ENCODE measurements at regions not wholly inside any gene's neighbourhood (a gene's known extent, or its start where the extent isn't known, plus 50 kb on each side); places are given as distances from the start of the nearest gene placed in this dataset.

DNA sequence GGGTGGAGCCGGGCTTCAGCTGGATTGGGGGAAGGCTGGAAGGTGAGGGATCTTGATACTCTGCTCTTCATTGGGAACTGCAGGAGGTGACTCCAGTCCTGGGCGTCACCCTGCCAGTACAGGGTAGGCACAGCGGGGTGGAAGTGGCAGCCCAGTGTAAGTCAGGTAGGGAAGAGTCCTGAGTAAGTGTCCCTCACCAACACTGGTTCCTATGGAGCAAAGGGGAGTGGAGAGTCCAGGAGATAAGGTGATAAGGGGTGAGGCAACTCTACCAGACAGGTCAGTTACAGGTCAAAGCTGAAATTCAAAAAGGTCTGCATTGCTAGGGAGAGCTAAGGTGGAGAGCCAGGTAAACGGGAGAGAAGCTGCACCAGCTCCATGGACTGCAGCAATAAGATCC, 145.6 kb upstream of the NFE2L3 start:
- Histone ChIP-seq H3K4me1 (ENCODE audit: control insufficient read depth in 1 of 2, insufficient read depth in 1 of 2, low read depth in 1 of 2, low read length in 1 of 2) (no peaks in the 10 kb centered on the region), H3K36me3 (no peaks in the 10 kb centered on the region), H3K27me3 (peaks cover 42% of the 10 kb centered on the region), H3K4me3 (ENCODE audit: low read depth in 1 of 2, low read length in 1 of 2) (no peak overlapping the region), H3K27ac (no peak overlapping the region), H3K9me3 (no peaks in the 10 kb centered on the region)
- TF ChIP-seq, protein P1, sequence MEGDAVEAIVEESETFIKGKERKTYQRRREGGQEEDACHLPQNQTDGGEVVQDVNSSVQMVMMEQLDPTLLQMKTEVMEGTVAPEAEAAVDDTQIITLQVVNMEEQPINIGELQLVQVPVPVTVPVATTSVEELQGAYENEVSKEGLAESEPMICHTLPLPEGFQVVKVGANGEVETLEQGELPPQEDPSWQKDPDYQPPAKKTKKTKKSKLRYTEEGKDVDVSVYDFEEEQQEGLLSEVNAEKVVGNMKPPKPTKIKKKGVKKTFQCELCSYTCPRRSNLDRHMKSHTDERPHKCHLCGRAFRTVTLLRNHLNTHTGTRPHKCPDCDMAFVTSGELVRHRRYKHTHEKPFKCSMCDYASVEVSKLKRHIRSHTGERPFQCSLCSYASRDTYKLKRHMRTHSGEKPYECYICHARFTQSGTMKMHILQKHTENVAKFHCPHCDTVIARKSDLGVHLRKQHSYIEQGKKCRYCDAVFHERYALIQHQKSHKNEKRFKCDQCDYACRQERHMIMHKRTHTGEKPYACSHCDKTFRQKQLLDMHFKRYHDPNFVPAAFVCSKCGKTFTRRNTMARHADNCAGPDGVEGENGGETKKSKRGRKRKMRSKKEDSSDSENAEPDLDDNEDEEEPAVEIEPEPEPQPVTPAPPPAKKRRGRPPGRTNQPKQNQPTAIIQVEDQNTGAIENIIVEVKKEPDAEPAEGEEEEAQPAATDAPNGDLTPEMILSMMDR (IDR thresholded peaks at IDR 0.05) = no peak

DNA sequence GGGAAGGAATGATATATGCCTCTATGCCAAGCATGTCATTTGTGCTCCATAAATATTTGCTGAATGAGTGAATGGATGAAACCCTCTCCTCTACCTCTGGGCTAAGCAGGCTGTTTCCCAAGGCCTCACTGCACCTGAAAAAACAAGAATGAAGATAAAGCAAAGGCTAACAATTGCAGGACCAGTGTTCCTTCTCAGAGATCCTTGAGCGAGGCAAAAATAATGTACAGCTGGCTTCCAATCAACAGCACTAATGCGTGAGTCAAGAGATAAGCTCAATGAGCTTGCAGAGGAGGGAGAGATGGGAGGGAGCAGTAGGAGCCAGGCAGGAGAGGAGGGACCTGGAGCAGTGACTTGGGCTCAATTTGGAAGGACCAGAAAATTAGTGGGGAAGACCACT, 144.5 kb upstream of the NFE2L3 start:
- H3K36me3 ChIP-seq = no peaks in the 10 kb centered on the region
- TF ChIP-seq, protein P1 (IDR thresholded peaks at IDR 0.05) = no peak

DNA sequence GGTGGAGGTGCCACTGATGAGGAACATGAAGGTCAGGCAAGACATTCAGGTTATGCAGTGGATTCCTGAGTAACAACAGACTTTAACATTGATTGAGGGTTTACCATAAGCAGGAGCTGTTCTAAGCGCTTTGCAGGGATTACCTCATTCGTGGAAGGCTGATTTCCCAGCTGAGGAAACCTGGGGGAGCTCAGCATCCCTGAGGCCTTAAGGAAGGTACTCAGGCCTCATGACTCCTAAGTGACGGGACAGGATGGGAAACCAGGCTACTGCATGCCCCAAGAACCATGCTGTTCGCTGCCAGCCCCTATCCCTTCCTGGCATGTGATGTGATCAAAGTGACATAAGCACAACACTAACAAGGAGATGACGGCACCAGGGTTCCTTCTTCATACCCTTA, 143.6 kb upstream of the NFE2L3 start:
- TF ChIP-seq, protein P1 (IDR thresholded peaks at IDR 0.05) = no peak
- H3K27me3 ChIP-seq = peaks cover 53% of the 10 kb centered on the region
- no peaks in the 10 kb centered on the region for H3K9me3 ChIP-seq
- no peaks in the 10 kb centered on the region for H3K4me1 ChIP-seq (ENCODE audit: control insufficient read depth in 1 of 2, insufficient read depth in 1 of 2, low read depth in 1 of 2, low read length in 1 of 2)
- no peak overlapping the region for H3K4me3 ChIP-seq (ENCODE audit: low read depth in 1 of 2, low read length in 1 of 2)
- H3K36me3 ChIP-seq = no peaks in the 10 kb centered on the region
- no peak overlapping the region for H3K27ac ChIP-seq

More for the DNA sequence above, 144.5 kb upstream of the NFE2L3 start:
- peaks cover 48% of the 10 kb centered on the region for H3K27me3 ChIP-seq
- H3K4me3 ChIP-seq (ENCODE audit: low read depth in 1 of 2, low read length in 1 of 2) = no peak overlapping the region
- H3K4me1 ChIP-seq (ENCODE audit: control insufficient read depth in 1 of 2, insufficient read depth in 1 of 2, low read depth in 1 of 2, low read length in 1 of 2) = no peaks in the 10 kb centered on the region
- H3K27ac ChIP-seq = no peak overlapping the region
- no peaks in the 10 kb centered on the region for H3K9me3 ChIP-seq

DNA sequence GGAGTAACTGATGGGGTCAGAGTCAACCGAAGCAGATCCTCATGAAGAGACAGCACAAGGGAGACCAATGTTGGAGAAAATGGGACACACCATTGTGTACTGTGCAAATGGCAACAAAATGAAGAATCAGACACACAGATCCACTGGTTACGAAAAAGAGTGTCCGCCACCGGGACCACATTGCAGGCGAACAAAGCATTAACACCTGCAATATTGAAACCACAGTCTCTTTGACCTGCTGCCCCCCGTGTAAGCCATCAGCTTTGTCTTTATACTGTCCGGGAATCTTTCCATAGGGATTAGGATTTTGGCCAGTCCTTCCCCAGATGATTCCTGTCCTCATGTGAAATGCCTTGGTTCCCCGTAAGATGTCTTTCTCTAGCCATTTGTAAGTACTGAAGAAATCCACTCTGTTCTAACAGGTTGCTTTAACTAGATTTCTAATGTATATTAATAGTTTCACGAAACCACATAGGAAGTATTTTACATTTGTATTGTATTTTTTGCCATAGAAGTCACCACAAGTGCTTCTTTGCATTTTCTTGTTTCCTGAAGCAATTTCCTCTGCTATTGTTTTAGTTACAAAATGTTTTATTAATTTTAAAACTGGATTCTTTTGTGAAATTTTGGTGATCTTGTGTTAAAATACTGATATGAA, 140.8 kb upstream of the NFE2L3 start:
- H3K36me3 ChIP-seq = no peaks in the 10 kb centered on the region
- no peak overlapping the region for H3K4me3 ChIP-seq (ENCODE audit: low read depth in 1 of 2, low read length in 1 of 2)
- H3K9me3 ChIP-seq = no peaks in the 10 kb centered on the region
- H3K4me1 ChIP-seq (ENCODE audit: control insufficient read depth in 1 of 2, insufficient read depth in 1 of 2, low read depth in 1 of 2, low read length in 1 of 2) = no peaks in the 10 kb centered on the region
- TF ChIP-seq, protein P1 (IDR thresholded peaks at IDR 0.05) = no peak
- H3K27me3 ChIP-seq = peaks cover 77% of the 10 kb centered on the region
- no peak overlapping the region for H3K27ac ChIP-seq

DNA sequence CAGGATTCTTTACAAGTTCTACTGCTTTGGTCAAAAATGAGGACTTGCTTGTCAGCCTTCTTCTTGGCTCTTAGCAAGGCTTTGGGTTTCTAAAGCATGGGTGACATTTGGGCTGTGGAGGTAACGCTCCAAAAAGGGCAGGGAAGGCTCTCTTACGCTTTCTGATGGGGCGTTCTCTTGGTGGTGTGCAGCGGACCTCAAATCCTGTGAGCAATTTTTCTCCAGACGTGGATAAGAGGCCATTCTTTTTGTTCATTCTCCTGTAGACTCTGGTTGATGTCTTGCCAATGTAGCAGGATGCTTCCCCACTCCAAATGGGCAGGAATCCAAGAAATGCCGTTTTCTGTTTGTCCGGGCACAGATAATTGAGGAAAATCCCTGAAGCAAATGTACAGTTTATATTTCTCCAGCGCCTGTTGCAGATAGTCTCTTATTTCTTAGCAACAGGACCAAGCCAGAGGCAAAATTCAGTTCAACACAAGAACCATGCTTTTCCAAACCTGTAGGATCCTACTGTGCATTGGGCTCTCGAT, 138.4 kb upstream of the NFE2L3 start:
- H3K27me3 ChIP-seq = peaks cover 79% of the 10 kb centered on the region
- H3K4me1 ChIP-seq (ENCODE audit: control insufficient read depth in 1 of 2, insufficient read depth in 1 of 2, low read depth in 1 of 2, low read length in 1 of 2) = no peaks in the 10 kb centered on the region
- TF ChIP-seq, protein P1 (IDR thresholded peaks at IDR 0.05) = no peak
- no peak overlapping the region for H3K4me3 ChIP-seq (ENCODE audit: low read depth in 1 of 2, low read length in 1 of 2)
- no peaks in the 10 kb centered on the region for H3K36me3 ChIP-seq
- H3K9me3 ChIP-seq = no peaks in the 10 kb centered on the region
- H3K27ac ChIP-seq = no peak overlapping the region

Measured in neutrophil (primary cell).